ENCODE measurements at regions not wholly inside any gene's neighbourhood (a gene's known extent, or its start where the extent isn't known, plus 50 kb on each side); places are given as distances from the start of the nearest gene placed in this dataset.

DNA sequence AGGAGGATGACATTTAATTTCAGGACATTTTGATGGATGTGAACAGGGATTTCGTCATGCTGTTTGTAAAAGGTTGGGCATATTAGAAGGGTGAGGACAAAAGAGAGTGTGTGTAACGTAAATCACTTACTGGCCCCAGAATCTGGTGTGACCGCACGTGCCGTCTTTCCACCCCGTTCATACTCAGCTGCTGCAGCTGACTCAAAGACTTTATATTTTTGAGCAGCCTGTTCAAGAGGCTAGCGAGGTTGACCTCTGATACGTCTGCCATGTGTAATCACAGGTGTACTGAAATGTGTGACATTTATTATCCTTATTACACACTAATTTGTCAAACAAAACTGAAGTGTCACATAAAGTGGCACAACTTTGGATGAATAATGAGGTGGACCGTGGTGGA is 66.5 kb upstream of the ERRFI1 start:
- TF ChIP-seq, protein P1, sequence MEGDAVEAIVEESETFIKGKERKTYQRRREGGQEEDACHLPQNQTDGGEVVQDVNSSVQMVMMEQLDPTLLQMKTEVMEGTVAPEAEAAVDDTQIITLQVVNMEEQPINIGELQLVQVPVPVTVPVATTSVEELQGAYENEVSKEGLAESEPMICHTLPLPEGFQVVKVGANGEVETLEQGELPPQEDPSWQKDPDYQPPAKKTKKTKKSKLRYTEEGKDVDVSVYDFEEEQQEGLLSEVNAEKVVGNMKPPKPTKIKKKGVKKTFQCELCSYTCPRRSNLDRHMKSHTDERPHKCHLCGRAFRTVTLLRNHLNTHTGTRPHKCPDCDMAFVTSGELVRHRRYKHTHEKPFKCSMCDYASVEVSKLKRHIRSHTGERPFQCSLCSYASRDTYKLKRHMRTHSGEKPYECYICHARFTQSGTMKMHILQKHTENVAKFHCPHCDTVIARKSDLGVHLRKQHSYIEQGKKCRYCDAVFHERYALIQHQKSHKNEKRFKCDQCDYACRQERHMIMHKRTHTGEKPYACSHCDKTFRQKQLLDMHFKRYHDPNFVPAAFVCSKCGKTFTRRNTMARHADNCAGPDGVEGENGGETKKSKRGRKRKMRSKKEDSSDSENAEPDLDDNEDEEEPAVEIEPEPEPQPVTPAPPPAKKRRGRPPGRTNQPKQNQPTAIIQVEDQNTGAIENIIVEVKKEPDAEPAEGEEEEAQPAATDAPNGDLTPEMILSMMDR (IDR thresholded peaks at IDR 0.05) = no peak
- TF ChIP-seq POLR2AphosphoS5 (IDR thresholded peaks at IDR 0.05; ENCODE audit: low read depth, low read length) (no peak), TCF7L2 (IDR thresholded peaks at IDR 0.05; ENCODE audit: low read depth, low read length) (no peak), SIN3A (IDR thresholded peaks at IDR 0.05; ENCODE audit: borderline replicate concordance, insufficient read depth, low read depth, low read length) (no peak)
- TF ChIP-seq, protein P2, sequence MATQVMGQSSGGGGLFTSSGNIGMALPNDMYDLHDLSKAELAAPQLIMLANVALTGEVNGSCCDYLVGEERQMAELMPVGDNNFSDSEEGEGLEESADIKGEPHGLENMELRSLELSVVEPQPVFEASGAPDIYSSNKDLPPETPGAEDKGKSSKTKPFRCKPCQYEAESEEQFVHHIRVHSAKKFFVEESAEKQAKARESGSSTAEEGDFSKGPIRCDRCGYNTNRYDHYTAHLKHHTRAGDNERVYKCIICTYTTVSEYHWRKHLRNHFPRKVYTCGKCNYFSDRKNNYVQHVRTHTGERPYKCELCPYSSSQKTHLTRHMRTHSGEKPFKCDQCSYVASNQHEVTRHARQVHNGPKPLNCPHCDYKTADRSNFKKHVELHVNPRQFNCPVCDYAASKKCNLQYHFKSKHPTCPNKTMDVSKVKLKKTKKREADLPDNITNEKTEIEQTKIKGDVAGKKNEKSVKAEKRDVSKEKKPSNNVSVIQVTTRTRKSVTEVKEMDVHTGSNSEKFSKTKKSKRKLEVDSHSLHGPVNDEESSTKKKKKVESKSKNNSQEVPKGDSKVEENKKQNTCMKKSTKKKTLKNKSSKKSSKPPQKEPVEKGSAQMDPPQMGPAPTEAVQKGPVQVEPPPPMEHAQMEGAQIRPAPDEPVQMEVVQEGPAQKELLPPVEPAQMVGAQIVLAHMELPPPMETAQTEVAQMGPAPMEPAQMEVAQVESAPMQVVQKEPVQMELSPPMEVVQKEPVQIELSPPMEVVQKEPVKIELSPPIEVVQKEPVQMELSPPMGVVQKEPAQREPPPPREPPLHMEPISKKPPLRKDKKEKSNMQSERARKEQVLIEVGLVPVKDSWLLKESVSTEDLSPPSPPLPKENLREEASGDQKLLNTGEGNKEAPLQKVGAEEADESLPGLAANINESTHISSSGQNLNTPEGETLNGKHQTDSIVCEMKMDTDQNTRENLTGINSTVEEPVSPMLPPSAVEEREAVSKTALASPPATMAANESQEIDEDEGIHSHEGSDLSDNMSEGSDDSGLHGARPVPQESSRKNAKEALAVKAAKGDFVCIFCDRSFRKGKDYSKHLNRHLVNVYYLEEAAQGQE (IDR thresholded peaks at IDR 0.05; ENCODE audit: insufficient read depth in 1 of 2, low read depth in 2 of 2, low read length in 1 of 2) = no peak
